ENCODE measurements at regions not wholly inside any gene's neighbourhood (a gene's known extent, or its start where the extent isn't known, plus 50 kb on each side); places are given as distances from the start of the nearest gene placed in this dataset.

GRCh38 chr15:62558640-62559380 is 393.7 kb upstream of the C2CD4B start:
- no peak for TF ChIP-seq CREB1 (IDR thresholded peaks at IDR 0.05; ENCODE audit: low read depth)
- TF ChIP-seq MAX (IDR thresholded peaks at IDR 0.05): no peak
- TF ChIP-seq REST (IDR thresholded peaks at IDR 0.05; ENCODE audit: low read depth): no peak
- TF ChIP-seq CEBPB (IDR thresholded peaks at IDR 0.05): no peak
- TF ChIP-seq EP300 (IDR thresholded peaks at IDR 0.05; ENCODE audit: borderline replicate concordance): no peak
- no peak for TF ChIP-seq EGR1 (IDR thresholded peaks at IDR 0.05)
- TF ChIP-seq TCF12 (IDR thresholded peaks at IDR 0.05; ENCODE audit: low read depth): no peak
- no peak for TF ChIP-seq TEAD4 (IDR thresholded peaks at IDR 0.05)
- TF ChIP-seq ZBTB7A (IDR thresholded peaks at IDR 0.05; ENCODE audit: low read depth): no peak
- no peak for TF ChIP-seq YY1 (IDR thresholded peaks at IDR 0.05; ENCODE audit: low read depth)
- TF ChIP-seq NFIC (IDR thresholded peaks at IDR 0.05): no peak
- no peak for TF ChIP-seq RAD21 (IDR thresholded peaks at IDR 0.05; ENCODE audit: low read depth)
- no peak for TF ChIP-seq USF1 (IDR thresholded peaks at IDR 0.05)
- TF ChIP-seq FOXM1 (IDR thresholded peaks at IDR 0.05; ENCODE audit: borderline replicate concordance, low read depth): no peak

- TF ChIP-seq ZBTB7A (IDR thresholded peaks at IDR 0.05; ENCODE audit: low read depth) (no peak), EP300 (IDR thresholded peaks at IDR 0.05; ENCODE audit: borderline replicate concordance) (no peak), CEBPB (IDR thresholded peaks at IDR 0.05) (no peak), RAD21 (IDR thresholded peaks at IDR 0.05; ENCODE audit: low read depth) (no peak), MAX (IDR thresholded peaks at IDR 0.05) (no peak), CREB1 (IDR thresholded peaks at IDR 0.05; ENCODE audit: low read depth) (no peak), USF1 (IDR thresholded peaks at IDR 0.05) (no peak), YY1 (IDR thresholded peaks at IDR 0.05; ENCODE audit: low read depth) (no peak), TAF1 (IDR thresholded peaks at IDR 0.05; ENCODE audit: low read depth) (no peak), EGR1 (IDR thresholded peaks at IDR 0.05) (no peak), NFIC (IDR thresholded peaks at IDR 0.05) (no peak), TEAD4 (IDR thresholded peaks at IDR 0.05) (no peak), FOXM1 (IDR thresholded peaks at IDR 0.05; ENCODE audit: borderline replicate concordance, low read depth) (no peak), TCF12 (IDR thresholded peaks at IDR 0.05; ENCODE audit: low read depth) (no peak)
These were observed 394.3 kb upstream of the C2CD4B start for GRCh38 chr15:62559381-62559733.

GRCh38 chr15:62561059-62561519 is 396.0 kb upstream of the C2CD4B start:
- TF ChIP-seq USF1 (IDR thresholded peaks at IDR 0.05) (no peak), YY1 (IDR thresholded peaks at IDR 0.05; ENCODE audit: low read depth) (no peak), MAX (IDR thresholded peaks at IDR 0.05) (no peak), TAF1 (IDR thresholded peaks at IDR 0.05; ENCODE audit: low read depth) (no peak), ZBTB7A (IDR thresholded peaks at IDR 0.05; ENCODE audit: low read depth) (no peak), REST (IDR thresholded peaks at IDR 0.05; ENCODE audit: low read depth) (no peak), TEAD4 (IDR thresholded peaks at IDR 0.05) (no peak), EGR1 (IDR thresholded peaks at IDR 0.05) (no peak), CREB1 (IDR thresholded peaks at IDR 0.05; ENCODE audit: low read depth) (no peak), FOXM1 (IDR thresholded peaks at IDR 0.05; ENCODE audit: borderline replicate concordance, low read depth) (no peak), EP300 (IDR thresholded peaks at IDR 0.05; ENCODE audit: borderline replicate concordance) (no peak)

GRCh38 chr15:62561571-62561970 is 396.5 kb upstream of the C2CD4B start:
- no peak for TF ChIP-seq EGR1 (IDR thresholded peaks at IDR 0.05)

GRCh38 chr15:62564886-62565633 is 400.0 kb upstream of the C2CD4B start:
- TF ChIP-seq TAF1 (IDR thresholded peaks at IDR 0.05; ENCODE audit: low read depth) (no peak), REST (IDR thresholded peaks at IDR 0.05; ENCODE audit: low read depth) (no peak), USF1 (IDR thresholded peaks at IDR 0.05) (no peak), RAD21 (IDR thresholded peaks at IDR 0.05; ENCODE audit: low read depth) (no peak), MAX (IDR thresholded peaks at IDR 0.05) (no peak), FOXM1 (IDR thresholded peaks at IDR 0.05; ENCODE audit: borderline replicate concordance, low read depth) (no peak), TCF12 (IDR thresholded peaks at IDR 0.05; ENCODE audit: low read depth) (no peak), ZBTB7A (IDR thresholded peaks at IDR 0.05; ENCODE audit: low read depth) (no peak), YY1 (IDR thresholded peaks at IDR 0.05; ENCODE audit: low read depth) (no peak), EGR1 (IDR thresholded peaks at IDR 0.05) (no peak), CREB1 (IDR thresholded peaks at IDR 0.05; ENCODE audit: low read depth) (no peak), CEBPB (IDR thresholded peaks at IDR 0.05) (no peak), EP300 (IDR thresholded peaks at IDR 0.05; ENCODE audit: borderline replicate concordance) (no peak), NFIC (IDR thresholded peaks at IDR 0.05) (no peak), TEAD4 (IDR thresholded peaks at IDR 0.05) (no peak)
